ENCODE measurements at regions not wholly inside any gene's neighbourhood (a gene's known extent, or its start where the extent isn't known, plus 50 kb on each side); places are given as distances from the start of the nearest gene placed in this dataset.

DNA sequence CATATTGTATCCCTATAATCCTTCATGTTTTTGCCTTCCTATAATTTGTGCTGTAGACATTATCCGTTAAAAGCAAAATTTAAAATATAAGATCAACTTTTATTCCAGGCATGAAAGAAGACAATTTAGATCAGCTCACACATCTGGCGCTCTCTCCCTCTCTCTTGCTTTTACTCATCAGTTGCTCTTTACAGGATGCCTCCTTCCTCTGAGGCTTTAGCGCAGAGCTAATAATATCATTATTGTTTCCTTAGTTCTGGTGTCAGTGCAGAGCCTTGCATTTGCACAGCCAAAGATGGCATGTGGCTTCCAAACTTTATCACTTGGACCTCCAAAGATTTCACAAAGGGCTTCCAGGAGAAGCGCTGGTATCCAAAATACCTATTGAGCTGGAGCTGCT lies 295.1 kb downstream of the FGF9 start:
- Histone ChIP-seq H3K9me2 (ENCODE audit: low read depth, low read length) (no peaks in the 10 kb centered on the region), H3K27ac (ENCODE audit: low read depth, low read length, poor library complexity, severe bottlenecking) (no peak overlapping the region), H3K4me3 (ENCODE audit: low read depth, low read length, poor library complexity, severe bottlenecking) (no peak overlapping the region), H3K79me2 (ENCODE audit: insufficient read depth, low read length) (no peaks in the 10 kb centered on the region), H3K36me3 (ENCODE audit: insufficient read depth, low read length) (no peaks in the 10 kb centered on the region), H3K4me1 (ENCODE audit: insufficient read depth, low read length, severe bottlenecking) (no peaks in the 10 kb centered on the region), H2AFZ (ENCODE audit: low read length) (no peak overlapping the region), H3K9me3 (ENCODE audit: low read length) (no peaks in the 10 kb centered on the region), H3F3A (ENCODE audit: insufficient read depth, low read length) (no peaks in the 10 kb centered on the region), H3K9ac (ENCODE audit: low read length) (no peak overlapping the region), H3K27me3 (ENCODE audit: insufficient read depth, low read length) (no peaks in the 10 kb centered on the region), H3K4me2 (ENCODE audit: low read length) (no peak overlapping the region), H4K20me1 (ENCODE audit: insufficient read depth, low read length) (no peaks in the 10 kb centered on the region)
- TF ChIP-seq, protein P1, sequence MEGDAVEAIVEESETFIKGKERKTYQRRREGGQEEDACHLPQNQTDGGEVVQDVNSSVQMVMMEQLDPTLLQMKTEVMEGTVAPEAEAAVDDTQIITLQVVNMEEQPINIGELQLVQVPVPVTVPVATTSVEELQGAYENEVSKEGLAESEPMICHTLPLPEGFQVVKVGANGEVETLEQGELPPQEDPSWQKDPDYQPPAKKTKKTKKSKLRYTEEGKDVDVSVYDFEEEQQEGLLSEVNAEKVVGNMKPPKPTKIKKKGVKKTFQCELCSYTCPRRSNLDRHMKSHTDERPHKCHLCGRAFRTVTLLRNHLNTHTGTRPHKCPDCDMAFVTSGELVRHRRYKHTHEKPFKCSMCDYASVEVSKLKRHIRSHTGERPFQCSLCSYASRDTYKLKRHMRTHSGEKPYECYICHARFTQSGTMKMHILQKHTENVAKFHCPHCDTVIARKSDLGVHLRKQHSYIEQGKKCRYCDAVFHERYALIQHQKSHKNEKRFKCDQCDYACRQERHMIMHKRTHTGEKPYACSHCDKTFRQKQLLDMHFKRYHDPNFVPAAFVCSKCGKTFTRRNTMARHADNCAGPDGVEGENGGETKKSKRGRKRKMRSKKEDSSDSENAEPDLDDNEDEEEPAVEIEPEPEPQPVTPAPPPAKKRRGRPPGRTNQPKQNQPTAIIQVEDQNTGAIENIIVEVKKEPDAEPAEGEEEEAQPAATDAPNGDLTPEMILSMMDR (IDR thresholded peaks at IDR 0.05; ENCODE audit: low read length) = no peak
- TF ChIP-seq EZH2 (IDR thresholded peaks at IDR 0.05; ENCODE audit: borderline replicate concordance, low read length) = no peak

DNA sequence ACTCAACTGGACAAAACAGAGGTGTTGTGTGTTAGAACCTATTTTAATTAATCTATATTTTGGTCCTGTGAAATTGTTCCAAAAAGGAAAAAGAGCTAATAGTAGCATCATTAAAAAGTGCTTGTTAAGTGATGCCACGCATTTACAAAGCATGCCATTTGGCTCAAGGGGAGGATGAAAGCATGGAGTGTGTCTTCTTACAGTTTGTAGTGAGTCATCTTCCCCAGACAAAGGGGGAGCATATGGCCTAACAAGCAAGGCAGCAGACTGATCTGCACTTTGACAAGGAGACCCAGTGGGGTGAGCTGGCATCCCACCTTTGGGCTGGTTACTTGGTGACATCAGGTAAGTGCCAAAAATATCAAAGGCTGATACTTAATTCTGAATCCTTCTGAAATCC lies 297.0 kb downstream of the FGF9 start:
- Histone ChIP-seq H3F3A (ENCODE audit: insufficient read depth, low read length) (no peaks in the 10 kb centered on the region), H3K27me3 (ENCODE audit: insufficient read depth, low read length) (no peaks in the 10 kb centered on the region)

DNA sequence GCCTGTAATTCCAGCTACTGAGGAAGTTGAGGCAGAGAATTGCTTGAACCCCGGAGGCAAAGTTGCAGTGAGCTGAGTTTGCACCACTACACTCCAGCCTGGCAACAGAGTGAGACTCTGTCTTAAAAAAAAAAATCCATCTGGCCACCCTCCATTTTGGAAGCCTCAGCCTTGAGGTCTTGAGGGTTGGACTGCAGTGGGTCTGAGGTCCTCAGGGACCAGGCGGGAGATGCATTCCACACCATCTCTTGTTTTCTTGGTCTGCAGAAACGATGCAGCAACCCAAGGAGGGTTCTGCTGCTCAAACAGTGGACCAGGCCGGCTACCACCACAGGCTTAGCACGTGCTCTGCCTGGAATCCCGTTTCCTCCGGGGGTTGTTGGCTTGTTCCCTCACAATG lies 299.3 kb downstream of the FGF9 start:
- no peak overlapping the region for H3K9ac ChIP-seq (ENCODE audit: low read length)
- no peak overlapping the region for H3K4me3 ChIP-seq (ENCODE audit: low read depth, low read length, poor library complexity, severe bottlenecking)
- no peaks in the 10 kb centered on the region for H3K9me3 ChIP-seq (ENCODE audit: low read length)
- H3K36me3 ChIP-seq (ENCODE audit: insufficient read depth, low read length) = no peaks in the 10 kb centered on the region
- no peaks in the 10 kb centered on the region for H3K27me3 ChIP-seq (ENCODE audit: insufficient read depth, low read length)
- TF ChIP-seq, protein P1 (IDR thresholded peaks at IDR 0.05; ENCODE audit: low read length) = no peak
- no peak for TF ChIP-seq EZH2 (IDR thresholded peaks at IDR 0.05; ENCODE audit: borderline replicate concordance, low read length)
- H3F3A ChIP-seq (ENCODE audit: insufficient read depth, low read length) = no peaks in the 10 kb centered on the region
- no peaks in the 10 kb centered on the region for H3K9me2 ChIP-seq (ENCODE audit: low read depth, low read length)
- H3K4me1 ChIP-seq (ENCODE audit: insufficient read depth, low read length, severe bottlenecking) = no peaks in the 10 kb centered on the region
- no peaks in the 10 kb centered on the region for H3K79me2 ChIP-seq (ENCODE audit: insufficient read depth, low read length)
- H3K27ac ChIP-seq (ENCODE audit: low read depth, low read length, poor library complexity, severe bottlenecking) = no peak overlapping the region
- no peak overlapping the region for H2AFZ ChIP-seq (ENCODE audit: low read length)
- no peak overlapping the region for H3K4me2 ChIP-seq (ENCODE audit: low read length)
- H4K20me1 ChIP-seq (ENCODE audit: insufficient read depth, low read length) = no peaks in the 10 kb centered on the region

More for the DNA sequence above, 297.0 kb downstream of the FGF9 start:
- Histone ChIP-seq H4K20me1 (ENCODE audit: insufficient read depth, low read length) (no peaks in the 10 kb centered on the region), H3K79me2 (ENCODE audit: insufficient read depth, low read length) (no peaks in the 10 kb centered on the region), H3K9ac (ENCODE audit: low read length) (no peak overlapping the region), H3K36me3 (ENCODE audit: insufficient read depth, low read length) (no peaks in the 10 kb centered on the region), H2AFZ (ENCODE audit: low read length) (no peak overlapping the region), H3K4me3 (ENCODE audit: low read depth, low read length, poor library complexity, severe bottlenecking) (no peak overlapping the region), H3K27ac (ENCODE audit: low read depth, low read length, poor library complexity, severe bottlenecking) (no peak overlapping the region), H3K9me3 (ENCODE audit: low read length) (no peaks in the 10 kb centered on the region), H3K4me2 (ENCODE audit: low read length) (no peak overlapping the region), H3K9me2 (ENCODE audit: low read depth, low read length) (no peaks in the 10 kb centered on the region), H3K4me1 (ENCODE audit: insufficient read depth, low read length, severe bottlenecking) (no peaks in the 10 kb centered on the region)
- TF ChIP-seq EZH2 (IDR thresholded peaks at IDR 0.05; ENCODE audit: borderline replicate concordance, low read length) = no peak
- TF ChIP-seq, protein P1 (IDR thresholded peaks at IDR 0.05; ENCODE audit: low read length) = no peak
